GM18508 (cell line): ENCODE measurements at regions not wholly inside any gene's neighbourhood (a gene's known extent, or its start where the extent isn't known, plus 50 kb on each side); places are given as distances from the start of the nearest gene placed in this dataset.
"Not testable (repeated sequence)": the region's sequence is repeated elsewhere in the genome, so short reads cannot be mapped to it uniquely, and the experiment has no call there.

Experiments used
- ATAC-seq: cut with Tn5 transposase; IDR thresholded peaks from one replicate; pipeline ENCODE4 v1.9.1; 2021; ENCODE audit warnings: moderate number of reproducible peaks; ENCODE audit not compliant: insufficient read depth, unreplicated experiment

- not testable (repeated sequence) for ATAC-seq
Observed at GRCh38 chr4:115452229-115452628, 338.8 kb upstream of the NDST4 start.

GRCh38 chr4:115437739-115438138, 324.3 kb upstream of the NDST4 start:
- ATAC-seq: no peak

GRCh38 chr4:115433491-115433890, 320.1 kb upstream of the NDST4 start:
- ATAC-seq: no peak

GRCh38 chr4:115430024-115430423, 316.6 kb upstream of the NDST4 start:
- no peak for ATAC-seq

GRCh38 chr4:115428455-115428854, 315.0 kb upstream of the NDST4 start:
- no peak for ATAC-seq

- no peak for ATAC-seq
Observed at GRCh38 chr4:115424852-115425251, 311.4 kb upstream of the NDST4 start.

GRCh38 chr4:115418635-115419396, 305.4 kb upstream of the NDST4 start:
- ATAC-seq: no peak

- no peak for ATAC-seq
Observed at GRCh38 chr4:115396034-115396433, 282.6 kb upstream of the NDST4 start.

GRCh38 chr4:115376866-115377265, 263.4 kb upstream of the NDST4 start:
- ATAC-seq: no peak

GRCh38 chr4:115374621-115375020, 261.2 kb upstream of the NDST4 start:
- ATAC-seq: no peak

GRCh38 chr4:115370490-115370889, 257.1 kb upstream of the NDST4 start:
- ATAC-seq: no peak

- no peak for ATAC-seq
Observed at GRCh38 chr4:115370012-115370411, 256.6 kb upstream of the NDST4 start.

GRCh38 chr4:115366390-115366789, 253.0 kb upstream of the NDST4 start:
- ATAC-seq: no peak

GRCh38 chr4:115365185-115365584, 251.8 kb upstream of the NDST4 start:
- ATAC-seq: no peak

- ATAC-seq: no peak
Observed at GRCh38 chr4:115361781-115362180, 248.4 kb upstream of the NDST4 start.

GRCh38 chr4:115360431-115360830, 247.0 kb upstream of the NDST4 start:
- no peak for ATAC-seq

GRCh38 chr4:115357776-115358175, 244.4 kb upstream of the NDST4 start:
- ATAC-seq: no peak

- no peak for ATAC-seq
Observed at GRCh38 chr4:115356176-115356575, 242.8 kb upstream of the NDST4 start.

GRCh38 chr4:115355329-115355728, 241.9 kb upstream of the NDST4 start:
- ATAC-seq: no peak

- ATAC-seq: no peak
Observed at GRCh38 chr4:115353370-115353769, 239.9 kb upstream of the NDST4 start.

- no peak for ATAC-seq
Observed at GRCh38 chr4:115343171-115343570, 229.8 kb upstream of the NDST4 start.

GRCh38 chr4:115334736-115335411, 221.5 kb upstream of the NDST4 start:
- ATAC-seq: peak; percentile 53
